Stimulated activated CD8-positive, alpha-beta memory T cell treated with anti-CD3 and anti-CD28 coated beads, Interleukin-15, amount 100 ng/mL, for 24 hours (primary cell): ENCODE measurements at regions not wholly inside any gene's neighbourhood (a gene's known extent, or its start where the extent isn't known, plus 50 kb on each side); places are given as distances from the start of the nearest gene placed in this dataset.

Experiments used
- DNase-seq: peaks from one replicate; pipeline ENCODE4 v3.0.0-alpha.2; 2020; ENCODE audit warnings: low read depth

- DNase-seq = no peak
These were observed 51.4 kb upstream of the ITM2B start for GRCh38 chr13:48181482-48182145.

GRCh38 chr13:48178126-48178525 lies 54.9 kb upstream of the ITM2B start:
- DNase-seq = no peak

GRCh38 chr13:48176781-48177180 lies 56.2 kb upstream of the ITM2B start:
- DNase-seq = no peak

GRCh38 chr13:48175185-48175584 lies 57.8 kb upstream of the ITM2B start:
- no peak for DNase-seq

GRCh38 chr13:48167866-48168265 lies 65.1 kb upstream of the ITM2B start:
- no peak for DNase-seq

GRCh38 chr13:48165727-48166126 lies 67.3 kb upstream of the ITM2B start:
- DNase-seq = no peak

- no peak for DNase-seq
These were observed 67.9 kb upstream of the ITM2B start for GRCh38 chr13:48165063-48165462.

GRCh38 chr13:48163061-48163460 lies 68.2 kb upstream of the MED4 start:
- DNase-seq = no peak

GRCh38 chr13:48162217-48162616 lies 67.3 kb upstream of the MED4 start:
- no peak for DNase-seq

- no peak for DNase-seq
These were observed 66.8 kb upstream of the MED4 start for GRCh38 chr13:48161530-48162179.

GRCh38 chr13:48160606-48161278 lies 65.8 kb upstream of the MED4 start:
- DNase-seq = no peak

- DNase-seq = no peak
These were observed 64.9 kb upstream of the MED4 start for GRCh38 chr13:48159826-48160225.

GRCh38 chr13:48159401-48159800 lies 64.5 kb upstream of the MED4 start:
- DNase-seq = no peak

GRCh38 chr13:48158915-48159314 lies 64.0 kb upstream of the MED4 start:
- no peak for DNase-seq

- no peak for DNase-seq
These were observed 63.4 kb upstream of the MED4 start for GRCh38 chr13:48158290-48158689.

- peak; percentile 22 for DNase-seq
These were observed 61.6 kb upstream of the MED4 start for GRCh38 chr13:48156466-48156865.

- DNase-seq = no peak
These were observed 60.9 kb upstream of the MED4 start for GRCh38 chr13:48155848-48156247.

GRCh38 chr13:48154671-48155070 lies 59.8 kb upstream of the MED4 start:
- DNase-seq = no peak

GRCh38 chr13:48153186-48153585 lies 58.3 kb upstream of the MED4 start:
- DNase-seq = no peak

- no peak for DNase-seq
These were observed 56.7 kb upstream of the MED4 start for GRCh38 chr13:48151363-48152161.

GRCh38 chr13:48148454-48148853 lies 53.5 kb upstream of the MED4 start:
- DNase-seq = no peak

- no peak for DNase-seq
These were observed 51.7 kb upstream of the MED4 start for GRCh38 chr13:48146636-48147035.

GRCh38 chr13:48146122-48146521 lies 51.2 kb upstream of the MED4 start:
- DNase-seq = no peak
